ENCODE measurements at regions not wholly inside any gene's neighbourhood (a gene's known extent, or its start where the extent isn't known, plus 50 kb on each side); places are given as distances from the start of the nearest gene placed in this dataset.

GRCh38 chr13:89688918-89689317 is 1658.6 kb upstream of the MIR17HG start:
- DNase-seq (ENCODE audit: low read depth in 1 of 2, low spot score in 2 of 2): no peak
- Histone ChIP-seq H3K9me3 (replicated peaks) (no peaks in the 10 kb centered on the region), H3K4me1 (replicated peaks) (no peaks in the 10 kb centered on the region), H3K36me3 (no peaks in the 10 kb centered on the region), H3K27me3 (replicated peaks) (no peaks in the 10 kb centered on the region), H3K4me3 (no peak overlapping the region), H3K27ac (no peak overlapping the region)

DNA sequence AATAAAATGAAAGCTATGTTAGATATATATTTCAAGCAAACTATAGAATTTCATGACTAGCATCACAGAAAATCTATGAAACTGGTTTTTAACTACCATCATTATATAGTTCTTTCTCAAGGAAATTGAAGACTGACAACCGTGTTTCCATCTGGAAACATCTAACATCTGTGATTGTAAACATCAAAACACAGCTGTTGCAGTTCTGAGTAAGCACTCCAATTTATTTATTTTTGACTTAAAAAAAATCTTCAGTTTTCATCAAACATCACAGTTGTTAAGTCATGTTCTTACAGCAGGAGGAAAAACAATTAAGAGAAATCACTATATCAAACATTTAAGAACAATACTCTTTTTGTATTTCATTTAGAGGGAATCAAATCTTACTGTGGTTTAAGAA is 1653.0 kb upstream of the MIR17HG start:
- Histone ChIP-seq H3K27me3 (replicated peaks) (no peaks in the 10 kb centered on the region), H3K4me1 (replicated peaks) (no peaks in the 10 kb centered on the region), H3K9me3 (replicated peaks) (no peaks in the 10 kb centered on the region), H3K36me3 (no peaks in the 10 kb centered on the region), H3K4me3 (no peak overlapping the region), H3K27ac (no peak overlapping the region)
- DNase-seq (ENCODE audit: low read depth in 1 of 2, low spot score in 2 of 2): no peak

GRCh38 chr13:89695343-89696257 is 1651.9 kb upstream of the MIR17HG start:
- H3K4me1 ChIP-seq (replicated peaks): no peaks in the 10 kb centered on the region
- H3K27me3 ChIP-seq (replicated peaks): no peaks in the 10 kb centered on the region
- H3K36me3 ChIP-seq: no peaks in the 10 kb centered on the region
- H3K27ac ChIP-seq: no peak overlapping the region
- H3K4me3 ChIP-seq: no peak overlapping the region
- H3K9me3 ChIP-seq (replicated peaks): no peaks in the 10 kb centered on the region
- DNase-seq (ENCODE audit: low read depth in 1 of 2, low spot score in 2 of 2): peak in 1 of 2 experiments; percentile 1

- Histone ChIP-seq H3K27ac (no peak overlapping the region), H3K4me3 (no peak overlapping the region), H3K4me1 (replicated peaks) (no peaks in the 10 kb centered on the region), H3K9me3 (replicated peaks) (no peaks in the 10 kb centered on the region), H3K36me3 (no peaks in the 10 kb centered on the region), H3K27me3 (replicated peaks) (no peaks in the 10 kb centered on the region)
- no peak for DNase-seq (ENCODE audit: low read depth in 1 of 2, low spot score in 2 of 2)
Observed at GRCh38 chr13:89701913-89702312, 1645.6 kb upstream of the MIR17HG start.

GRCh38 chr13:89704040-89704439 is 1643.4 kb upstream of the MIR17HG start:
- Histone ChIP-seq H3K4me1 (replicated peaks) (no peaks in the 10 kb centered on the region), H3K4me3 (no peak overlapping the region), H3K9me3 (replicated peaks) (no peaks in the 10 kb centered on the region), H3K27me3 (replicated peaks) (no peaks in the 10 kb centered on the region), H3K27ac (no peak overlapping the region), H3K36me3 (no peaks in the 10 kb centered on the region)
- DNase-seq (ENCODE audit: low read depth in 1 of 2, low spot score in 2 of 2): no peak

DNA sequence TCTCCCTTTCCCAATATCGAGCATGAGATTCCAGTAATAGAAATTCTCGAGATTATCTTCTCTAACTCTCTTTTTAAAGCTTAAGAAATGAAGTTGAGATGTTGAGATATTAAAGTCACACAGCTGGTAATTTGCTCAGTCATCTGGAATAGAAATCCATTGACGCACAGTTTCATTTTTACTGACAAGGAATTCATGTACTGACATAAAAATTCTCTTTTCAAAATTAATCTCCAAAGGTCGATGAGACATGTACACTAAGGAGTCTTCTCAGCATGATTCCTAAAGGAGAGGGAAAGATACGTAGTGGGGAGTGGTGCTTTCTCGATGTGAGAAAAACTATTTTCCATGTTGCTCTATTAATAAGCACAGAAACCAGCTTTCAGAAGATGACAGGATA is 1639.5 kb upstream of the MIR17HG start:
- no peaks in the 10 kb centered on the region for H3K9me3 ChIP-seq (replicated peaks)
- H3K36me3 ChIP-seq: no peaks in the 10 kb centered on the region
- no peak overlapping the region for H3K4me3 ChIP-seq
- DNase-seq (ENCODE audit: low read depth in 1 of 2, low spot score in 2 of 2): no peak
- H3K27ac ChIP-seq: no peak overlapping the region
- no peaks in the 10 kb centered on the region for H3K27me3 ChIP-seq (replicated peaks)
- no peaks in the 10 kb centered on the region for H3K4me1 ChIP-seq (replicated peaks)

DNA sequence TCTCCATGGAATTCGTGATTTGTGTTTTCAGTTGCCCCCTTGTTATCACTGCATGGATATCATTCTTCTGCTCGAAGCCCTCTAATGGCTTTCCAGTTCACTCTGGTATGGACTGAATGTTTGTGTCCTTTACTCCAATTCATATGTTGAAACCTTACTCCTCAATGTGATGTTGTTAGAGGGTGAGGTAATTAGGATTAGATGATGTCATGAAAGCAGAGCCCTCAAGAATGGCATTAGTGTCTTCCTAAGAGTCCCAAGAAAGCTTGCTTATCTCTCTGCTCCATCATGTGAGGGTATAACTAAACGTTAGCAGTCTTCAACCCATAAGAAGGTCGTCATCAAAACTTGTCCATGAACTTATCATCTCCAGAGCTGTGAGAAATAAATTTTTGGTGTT is 1626.3 kb upstream of the MIR17HG start:
- no peaks in the 10 kb centered on the region for H3K9me3 ChIP-seq (replicated peaks)
- H3K27ac ChIP-seq: no peak overlapping the region
- no peak for DNase-seq (ENCODE audit: low read depth in 1 of 2, low spot score in 2 of 2)
- no peak overlapping the region for H3K4me3 ChIP-seq
- no peaks in the 10 kb centered on the region for H3K36me3 ChIP-seq
- no peaks in the 10 kb centered on the region for H3K27me3 ChIP-seq (replicated peaks)
- H3K4me1 ChIP-seq (replicated peaks): no peaks in the 10 kb centered on the region

GRCh38 chr13:89726690-89727435 is 1620.6 kb upstream of the MIR17HG start:
- Histone ChIP-seq H3K36me3 (no peaks in the 10 kb centered on the region), H3K27me3 (replicated peaks) (no peaks in the 10 kb centered on the region), H3K4me3 (no peak overlapping the region), H3K27ac (no peak overlapping the region), H3K4me1 (replicated peaks) (no peaks in the 10 kb centered on the region), H3K9me3 (replicated peaks) (no peaks in the 10 kb centered on the region)
- DNase-seq (ENCODE audit: low read depth in 1 of 2, low spot score in 2 of 2): peak in 1 of 2 experiments; percentile 3

- H3K4me1 ChIP-seq (replicated peaks): no peaks in the 10 kb centered on the region
- H3K27ac ChIP-seq: no peak overlapping the region
- no peaks in the 10 kb centered on the region for H3K9me3 ChIP-seq (replicated peaks)
Observed at GRCh38 chr13:89733829-89734228, 1613.7 kb upstream of the MIR17HG start.

GRCh38 chr13:89737051-89737450 is 1610.4 kb upstream of the MIR17HG start:
- H3K36me3 ChIP-seq: no peaks in the 10 kb centered on the region
- H3K4me3 ChIP-seq: no peak overlapping the region
- no peak overlapping the region for H3K27ac ChIP-seq
- H3K9me3 ChIP-seq (replicated peaks): no peaks in the 10 kb centered on the region
- DNase-seq (ENCODE audit: low read depth in 1 of 2, low spot score in 2 of 2): no peak
- H3K27me3 ChIP-seq (replicated peaks): no peaks in the 10 kb centered on the region
- no peaks in the 10 kb centered on the region for H3K4me1 ChIP-seq (replicated peaks)

More at GRCh38 chr13:89733829-89734228, 1613.7 kb upstream of the MIR17HG start:
- Histone ChIP-seq H3K4me3 (no peak overlapping the region), H3K36me3 (no peaks in the 10 kb centered on the region), H3K27me3 (replicated peaks) (no peaks in the 10 kb centered on the region)
- DNase-seq (ENCODE audit: low read depth in 1 of 2, low spot score in 2 of 2): no peak

- Histone ChIP-seq H3K4me3 (no peak overlapping the region), H3K27me3 (replicated peaks) (no peaks in the 10 kb centered on the region), H3K4me1 (replicated peaks) (no peaks in the 10 kb centered on the region), H3K9me3 (replicated peaks) (no peaks in the 10 kb centered on the region), H3K36me3 (no peaks in the 10 kb centered on the region), H3K27ac (no peak overlapping the region)
- DNase-seq (ENCODE audit: low read depth in 1 of 2, low spot score in 2 of 2): no peak
Observed at GRCh38 chr13:89738072-89738471, 1609.4 kb upstream of the MIR17HG start.

DNA sequence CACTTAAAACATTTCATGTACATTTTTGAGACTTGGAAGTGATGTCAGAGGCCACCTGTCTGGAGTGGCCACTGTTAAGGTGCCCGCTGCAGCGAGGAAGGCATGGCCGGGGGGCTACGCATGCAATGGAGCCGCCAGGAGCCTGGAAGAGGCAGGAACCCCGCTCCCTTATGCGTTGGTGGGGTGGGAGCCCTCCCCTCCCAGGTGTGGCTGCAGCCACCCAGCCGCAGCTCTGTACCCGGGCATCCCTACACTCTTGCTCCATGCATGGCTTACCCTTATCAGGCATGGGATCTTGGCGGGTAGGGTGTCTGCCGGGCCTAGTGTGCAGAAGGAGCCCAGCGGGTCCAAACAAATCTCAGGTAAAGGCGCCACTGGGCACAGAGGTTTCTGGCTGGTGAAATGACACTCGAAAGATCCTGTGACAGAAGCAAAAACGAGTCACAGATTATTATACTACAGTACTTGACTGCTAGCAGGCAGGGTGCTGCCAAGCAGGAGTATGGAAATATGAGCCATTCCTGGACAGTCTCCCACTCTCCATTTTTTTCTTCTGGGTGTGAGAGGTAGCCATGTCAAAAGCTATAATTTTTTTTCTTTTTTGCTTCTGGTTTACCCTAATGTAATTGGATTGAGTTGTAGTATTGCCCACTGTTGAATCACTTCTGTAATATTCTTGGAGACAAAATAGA is 1606.3 kb upstream of the MIR17HG start:
- Histone ChIP-seq H3K4me1 (replicated peaks) (no peaks in the 10 kb centered on the region), H3K4me3 (no peak overlapping the region), H3K36me3 (no peaks in the 10 kb centered on the region), H3K27ac (no peak overlapping the region), H3K9me3 (replicated peaks) (no peaks in the 10 kb centered on the region), H3K27me3 (replicated peaks) (no peaks in the 10 kb centered on the region)
- no peak for DNase-seq (ENCODE audit: low read depth in 1 of 2, low spot score in 2 of 2)

- Histone ChIP-seq H3K4me3 (no peak overlapping the region), H3K9me3 (replicated peaks) (no peaks in the 10 kb centered on the region), H3K27me3 (replicated peaks) (no peaks in the 10 kb centered on the region)
Observed at GRCh38 chr13:89746554-89746953, 1600.9 kb upstream of the MIR17HG start.

DNA sequence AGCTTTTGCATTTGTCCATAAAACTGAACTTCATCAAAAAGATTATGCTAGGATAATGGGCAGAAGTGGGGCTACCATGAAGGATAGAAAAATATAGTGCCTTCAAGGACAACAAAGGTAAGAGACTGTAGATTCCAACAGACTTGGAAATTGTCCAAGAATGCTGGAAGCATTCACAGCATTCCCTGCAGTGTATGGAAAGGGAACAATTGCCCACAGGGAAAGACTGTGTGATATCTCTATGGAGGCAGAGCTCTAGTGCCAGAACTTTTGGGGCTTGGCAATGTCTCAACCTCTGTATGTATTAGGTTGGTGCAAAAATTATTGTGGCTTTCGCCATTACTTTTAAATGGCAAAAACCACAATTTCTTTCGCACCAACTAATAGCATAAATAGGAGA is 1598.8 kb upstream of the MIR17HG start:
- no peak overlapping the region for H3K27ac ChIP-seq

More at GRCh38 chr13:89746554-89746953, 1600.9 kb upstream of the MIR17HG start:
- no peaks in the 10 kb centered on the region for H3K36me3 ChIP-seq
- no peak for DNase-seq (ENCODE audit: low read depth in 1 of 2, low spot score in 2 of 2)
- no peaks in the 10 kb centered on the region for H3K4me1 ChIP-seq (replicated peaks)
- H3K27ac ChIP-seq: no peak overlapping the region

More for the DNA sequence above, 1598.8 kb upstream of the MIR17HG start:
- DNase-seq (ENCODE audit: low read depth in 1 of 2, low spot score in 2 of 2): no peak
- Histone ChIP-seq H3K27me3 (replicated peaks) (no peaks in the 10 kb centered on the region), H3K36me3 (no peaks in the 10 kb centered on the region), H3K9me3 (replicated peaks) (no peaks in the 10 kb centered on the region), H3K4me1 (replicated peaks) (no peaks in the 10 kb centered on the region), H3K4me3 (no peak overlapping the region)
